Mesendoderm (in vitro differentiated cells): ENCODE measurements at regions not wholly inside any gene's neighbourhood (a gene's known extent, or its start where the extent isn't known, plus 50 kb on each side); places are given as distances from the start of the nearest gene placed in this dataset.
A peak's percentile ranks its signal among the peaks of the same experiment; 100 is the strongest.

ENCODE experiments used
- DNase-seq: peaks from one replicate; pipeline ENCODE4 v3.0.0; 2013
- H2AK5ac ChIP-seq: 2 replicates; pipeline ENCODE4 v1.6.1; 2013; ENCODE audit warnings: low read length, inconsistent platforms
- H2BK120ac ChIP-seq: 2 replicates; pipeline ENCODE4 v1.6.1; 2013; ENCODE audit warnings: low read depth, mild to moderate bottlenecking, low read length, moderate library complexity, mixed read lengths
- H2BK15ac ChIP-seq: replicated peaks from 2 replicates; pipeline ENCODE4 v1.6.1; 2013; ENCODE audit warnings: low read depth, mild to moderate bottlenecking, moderate library complexity
- H2BK5ac ChIP-seq: 2 replicates; pipeline ENCODE4 v1.6.1; 2013; ENCODE audit warnings: low read length, inconsistent platforms
- H3K18ac ChIP-seq: 2 replicates; pipeline ENCODE4 v1.6.1; 2013; ENCODE audit warnings: mild to moderate bottlenecking, low read length, mixed read lengths
- H3K23ac ChIP-seq: one replicate; pipeline ENCODE4 v1.6.1; 2013; ENCODE audit warnings: low read length
- H3K27ac ChIP-seq: 2 replicates; pipeline ENCODE4 v1.5.1; 2013; ENCODE audit warnings: low read depth, mild to moderate bottlenecking, inconsistent platforms, low read length, moderate library complexity
- H3K27me3 ChIP-seq: 2 replicates; pipeline ENCODE4 v1.6.1; 2013; ENCODE audit warnings: low read length, control low read depth, mild to moderate bottlenecking, inconsistent platforms; ENCODE audit not compliant: insufficient read depth, poor library complexity
- H3K36me3 ChIP-seq: 2 replicates; pipeline ENCODE4 v1.6.1; 2013; ENCODE audit warnings: low read length, inconsistent platforms; ENCODE audit not compliant: control insufficient read depth, insufficient read depth
- H3K4ac ChIP-seq: one replicate; pipeline ENCODE4 v1.6.1; 2013; ENCODE audit warnings: low read depth, mild to moderate bottlenecking, low read length, moderate library complexity
- H3K4me1 ChIP-seq: 2 replicates; pipeline ENCODE4 v1.6.1; 2013; ENCODE audit warnings: low read depth, low read length, inconsistent platforms; ENCODE audit not compliant: control insufficient read depth
- H3K4me2 ChIP-seq: 2 replicates; pipeline ENCODE4 v1.6.1; 2013; ENCODE audit warnings: low read length
- H3K4me3 ChIP-seq: 2 replicates; pipeline ENCODE4 v1.5.1; 2013; ENCODE audit warnings: mild to moderate bottlenecking, low read length
- H3K56ac ChIP-seq: one replicate; pipeline ENCODE4 v1.6.1; 2013; ENCODE audit warnings: low read length
- H3K79me1 ChIP-seq: 2 replicates; pipeline ENCODE4 v1.6.1; 2013; ENCODE audit warnings: low read length, inconsistent platforms
- H3K79me2 ChIP-seq: 2 replicates; pipeline ENCODE4 v1.6.1; 2013; ENCODE audit warnings: mild to moderate bottlenecking, low read length; ENCODE audit not compliant: control insufficient read depth, insufficient read depth
- H3K9ac ChIP-seq: 2 replicates; pipeline ENCODE4 v1.6.1; 2013; ENCODE audit warnings: low read length, inconsistent platforms
- H4K5ac ChIP-seq: one replicate; pipeline ENCODE4 v1.6.1; 2013; ENCODE audit warnings: low read length
- H4K8ac ChIP-seq: one replicate; pipeline ENCODE4 v1.6.1; 2013; ENCODE audit warnings: low read depth, mild to moderate bottlenecking, control low read depth, low read length, moderate library complexity
- WGBS: extraction: QIAGEN DNeasy Blood & Tissue Kit; methylation state at CpG from one replicate; pipeline ENCODE4 v1.1.7; 2013; ENCODE audit warnings: low lambda C conversion rate, missing lambda C conversion rate; ENCODE audit not compliant: insufficient coverage; ENCODE audit errors: extremely low coverage; 5-methylcytosine and 5-hydroxymethylcytosine counted together

- no peak overlapping the region for H2BK120ac ChIP-seq
- no peaks in the 10 kb centered on the region for H3K36me3 ChIP-seq
- no peak overlapping the region for H4K5ac ChIP-seq
- H3K9ac ChIP-seq: no peak overlapping the region
- no peak overlapping the region for H3K18ac ChIP-seq
- no peaks in the 10 kb centered on the region for H3K79me1 ChIP-seq
- DNase-seq: no peak
- H3K4me1 ChIP-seq: no peaks in the 10 kb centered on the region
- H2AK5ac ChIP-seq: no peak overlapping the region
- H3K23ac ChIP-seq: no peak overlapping the region
- H3K27me3 ChIP-seq: no peaks in the 10 kb centered on the region
- H3K56ac ChIP-seq: no peak overlapping the region
- no peaks in the 10 kb centered on the region for H3K79me2 ChIP-seq
- H3K4me2 ChIP-seq: no peak overlapping the region
- H4K8ac ChIP-seq: no peak overlapping the region
- H3K4me3 ChIP-seq: no peak overlapping the region
- no peak overlapping the region for H3K27ac ChIP-seq
- WGBS: no CpG with 5 or more reads among the region's 3 CpGs
- H2BK5ac ChIP-seq: no peak overlapping the region
- no peak overlapping the region for H2BK15ac ChIP-seq
- H3K4ac ChIP-seq: no peak overlapping the region
Measured at GRCh38 chr13:88948501-88948900, 1277.3 kb downstream of the SLITRK5 start.

GRCh38 chr13:88958821-88959220 is 1287.7 kb downstream of the SLITRK5 start:
- Histone ChIP-seq H2BK120ac (no peak overlapping the region), H4K5ac (no peak overlapping the region), H2BK15ac (no peak overlapping the region), H3K4ac (no peak overlapping the region), H3K56ac (no peak overlapping the region), H3K18ac (no peak overlapping the region), H3K4me1 (no peaks in the 10 kb centered on the region), H3K27me3 (no peaks in the 10 kb centered on the region), H2BK5ac (no peak overlapping the region), H3K9ac (no peak overlapping the region), H4K8ac (no peak overlapping the region), H3K4me3 (no peak overlapping the region), H3K79me2 (no peaks in the 10 kb centered on the region), H3K36me3 (no peaks in the 10 kb centered on the region), H3K4me2 (no peak overlapping the region), H2AK5ac (no peak overlapping the region), H3K79me1 (no peaks in the 10 kb centered on the region), H3K27ac (no peak overlapping the region), H3K23ac (no peak overlapping the region)
- DNase-seq: no peak
- WGBS: no CpG with 5 or more reads among the region's 2 CpGs

GRCh38 chr13:88976466-88976865 is 1305.3 kb downstream of the SLITRK5 start:
- Histone ChIP-seq H3K4me2 (no peak overlapping the region), H3K4me3 (no peak overlapping the region), H3K4ac (no peak overlapping the region), H3K79me1 (no peaks in the 10 kb centered on the region), H2BK15ac (no peak overlapping the region), H2BK5ac (no peak overlapping the region), H3K9ac (no peak overlapping the region), H3K4me1 (no peaks in the 10 kb centered on the region), H3K79me2 (no peaks in the 10 kb centered on the region), H2BK120ac (no peak overlapping the region), H3K36me3 (no peaks in the 10 kb centered on the region), H3K56ac (no peak overlapping the region), H3K27ac (no peak overlapping the region), H4K5ac (no peak overlapping the region), H3K18ac (no peak overlapping the region), H4K8ac (no peak overlapping the region), H2AK5ac (no peak overlapping the region), H3K27me3 (no peaks in the 10 kb centered on the region), H3K23ac (no peak overlapping the region)
- DNase-seq: no peak
- no CpG with 5 or more reads among the region's 4 CpGs for WGBS

- Histone ChIP-seq H2BK5ac (no peak overlapping the region), H2BK15ac (no peak overlapping the region), H4K8ac (no peak overlapping the region), H3K9ac (no peak overlapping the region), H2BK120ac (no peak overlapping the region), H3K4ac (no peak overlapping the region), H3K36me3 (no peaks in the 10 kb centered on the region), H3K79me1 (no peaks in the 10 kb centered on the region), H3K4me2 (no peak overlapping the region), H3K27ac (no peak overlapping the region), H3K79me2 (no peaks in the 10 kb centered on the region), H3K18ac (no peak overlapping the region), H3K4me3 (no peak overlapping the region), H3K4me1 (no peaks in the 10 kb centered on the region), H4K5ac (no peak overlapping the region), H3K56ac (no peak overlapping the region), H3K27me3 (no peaks in the 10 kb centered on the region), H2AK5ac (no peak overlapping the region), H3K23ac (no peak overlapping the region)
- no CpG with 5 or more reads among the region's 2 CpGs for WGBS
- DNase-seq: no peak
Measured at GRCh38 chr13:88978607-88979006, 1307.4 kb downstream of the SLITRK5 start.

- H3K27me3 ChIP-seq: no peaks in the 10 kb centered on the region
- no peak overlapping the region for H4K8ac ChIP-seq
- no peak overlapping the region for H3K18ac ChIP-seq
- no peak overlapping the region for H2BK15ac ChIP-seq
- no peak overlapping the region for H3K27ac ChIP-seq
- no peak overlapping the region for H4K5ac ChIP-seq
- no peaks in the 10 kb centered on the region for H3K79me1 ChIP-seq
- no peaks in the 10 kb centered on the region for H3K36me3 ChIP-seq
- DNase-seq: peak; percentile 13
- H2AK5ac ChIP-seq: no peak overlapping the region
- H3K4me2 ChIP-seq: no peak overlapping the region
- H3K23ac ChIP-seq: no peak overlapping the region
- no CpG with 5 or more reads among the region's 7 CpGs for WGBS
- H2BK5ac ChIP-seq: no peak overlapping the region
- no peak overlapping the region for H3K9ac ChIP-seq
- no peak overlapping the region for H3K4me3 ChIP-seq
- H3K4me1 ChIP-seq: no peaks in the 10 kb centered on the region
- no peak overlapping the region for H3K56ac ChIP-seq
- H3K4ac ChIP-seq: no peak overlapping the region
- no peaks in the 10 kb centered on the region for H3K79me2 ChIP-seq
- no peak overlapping the region for H2BK120ac ChIP-seq
Measured at GRCh38 chr13:88979465-88980175, 1308.4 kb downstream of the SLITRK5 start.

GRCh38 chr13:89003656-89004055 is 1332.5 kb downstream of the SLITRK5 start:
- Histone ChIP-seq H4K8ac (no peak overlapping the region), H2AK5ac (no peak overlapping the region), H2BK15ac (no peak overlapping the region), H2BK5ac (no peak overlapping the region), H3K56ac (no peak overlapping the region), H2BK120ac (no peak overlapping the region), H3K79me1 (no peaks in the 10 kb centered on the region), H3K79me2 (no peaks in the 10 kb centered on the region), H3K4me1 (no peaks in the 10 kb centered on the region), H3K4me3 (no peak overlapping the region), H4K5ac (no peak overlapping the region), H3K9ac (no peak overlapping the region), H3K36me3 (no peaks in the 10 kb centered on the region), H3K27me3 (no peaks in the 10 kb centered on the region), H3K18ac (no peak overlapping the region), H3K27ac (no peak overlapping the region), H3K4me2 (no peak overlapping the region), H3K4ac (no peak overlapping the region), H3K23ac (no peak overlapping the region)
- no peak for DNase-seq
- 100% methylated on average over 1 of the region's 2 CpGs for WGBS
